ENCODE measurements at regions not wholly inside any gene's neighbourhood (a gene's known extent, or its start where the extent isn't known, plus 50 kb on each side); places are given as distances from the start of the nearest gene placed in this dataset.

DNA sequence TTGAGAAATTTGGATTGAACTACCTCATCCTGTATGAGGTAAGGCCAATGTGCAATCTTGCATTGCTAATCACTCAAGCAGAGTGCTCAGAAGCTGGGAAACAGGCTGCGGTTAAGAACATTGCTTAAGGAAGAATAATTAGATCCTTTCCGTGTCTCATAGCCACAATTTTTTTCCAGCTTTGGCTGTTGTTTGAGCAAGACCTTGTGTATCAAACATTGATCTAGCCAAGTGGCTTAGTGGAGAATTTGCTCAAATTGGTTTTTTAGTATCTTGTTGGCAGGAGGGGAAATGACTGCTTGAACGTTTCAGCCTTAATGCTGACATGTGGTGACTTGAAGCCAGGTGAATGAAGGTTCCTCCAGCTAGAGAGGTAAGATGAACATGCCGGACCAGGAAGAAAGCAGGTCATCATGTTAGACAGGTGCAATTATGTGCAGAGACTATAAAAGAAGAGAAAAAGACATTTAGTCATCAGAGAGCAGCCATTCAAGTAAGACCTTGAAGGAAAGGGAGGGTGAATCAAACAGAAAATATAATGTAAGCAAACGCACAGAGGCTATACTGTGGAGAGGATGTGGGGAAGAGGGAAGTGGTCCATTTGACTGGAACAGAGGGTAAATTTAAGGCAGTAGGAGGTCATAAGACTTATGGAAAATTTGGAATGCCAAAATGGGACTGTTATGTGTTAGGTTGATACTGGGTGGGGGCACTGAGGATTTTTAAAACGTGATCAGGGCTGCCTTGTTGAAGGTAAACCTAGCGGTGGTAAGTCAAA lies 98.9 kb upstream of the CYP1B1 start:
- TF ChIP-seq, protein P1, sequence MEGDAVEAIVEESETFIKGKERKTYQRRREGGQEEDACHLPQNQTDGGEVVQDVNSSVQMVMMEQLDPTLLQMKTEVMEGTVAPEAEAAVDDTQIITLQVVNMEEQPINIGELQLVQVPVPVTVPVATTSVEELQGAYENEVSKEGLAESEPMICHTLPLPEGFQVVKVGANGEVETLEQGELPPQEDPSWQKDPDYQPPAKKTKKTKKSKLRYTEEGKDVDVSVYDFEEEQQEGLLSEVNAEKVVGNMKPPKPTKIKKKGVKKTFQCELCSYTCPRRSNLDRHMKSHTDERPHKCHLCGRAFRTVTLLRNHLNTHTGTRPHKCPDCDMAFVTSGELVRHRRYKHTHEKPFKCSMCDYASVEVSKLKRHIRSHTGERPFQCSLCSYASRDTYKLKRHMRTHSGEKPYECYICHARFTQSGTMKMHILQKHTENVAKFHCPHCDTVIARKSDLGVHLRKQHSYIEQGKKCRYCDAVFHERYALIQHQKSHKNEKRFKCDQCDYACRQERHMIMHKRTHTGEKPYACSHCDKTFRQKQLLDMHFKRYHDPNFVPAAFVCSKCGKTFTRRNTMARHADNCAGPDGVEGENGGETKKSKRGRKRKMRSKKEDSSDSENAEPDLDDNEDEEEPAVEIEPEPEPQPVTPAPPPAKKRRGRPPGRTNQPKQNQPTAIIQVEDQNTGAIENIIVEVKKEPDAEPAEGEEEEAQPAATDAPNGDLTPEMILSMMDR (conservative IDR thresholded peaks at IDR 0.05 in 1 of 2, IDR thresholded peaks at IDR 0.05 in 1 of 2; ENCODE audit: low read depth in 1 of 2, low read length in 2 of 2): no peak
- no peak for TF ChIP-seq EZH2 (IDR thresholded peaks at IDR 0.05; ENCODE audit: low read length, missing control alignments)
